HepG2 (cell line): ENCODE measurements at regions not wholly inside any gene's neighbourhood (a gene's known extent, or its start where the extent isn't known, plus 50 kb on each side); places are given as distances from the start of the nearest gene placed in this dataset.

Source experiments
- ATAC-seq: fragments of 200-7000 bp; cut with Tn5 transposase; 3 replicates; pipeline ENCODE4 v1.9.1; 2020; ENCODE audit warnings: mild to moderate bottlenecking, moderate library complexity
- BruUV-seq: library from RNA; stranded (reverse); fragments of 400-500 nt; replicated peaks from 2 replicates; lab custom pipeline; 2021; lab: Mats Ljungman, UMichigan
- CTCF ChIA-PET: fragments of 300-600 bp; formaldehyde crosslinking; extraction: SDS; loops from one replicate; lab custom pipeline; 2021; ENCODE audit warnings: low total read pairs, inconsistent platforms, low intra/inter-chr PET ratio; lab: Yijun Ruan, JAX
- POLR2A ChIA-PET: fragments of 350-600 bp; sonication (Branson Sonifier 250); formaldehyde crosslinking; loops from one replicate; lab custom pipeline; 2020; ENCODE audit warnings: antibody characterized with exemption, inconsistent platforms; lab: Yijun Ruan, JAX
- DNase-seq: peaks from one replicate; pipeline ENCODE4 v3.0.0-alpha.2; 2015; ENCODE audit warnings: low spot score
- FAIRE-seq: peaks from 3 replicates; lab custom pipeline; 2011; peaks lifted over from hg19 to GRCh38; lab: Jason Lieb, UNC
- H2AFZ ChIP-seq: one replicate; pipeline ENCODE4 v1.6.1; 2011; ENCODE audit warnings: low read length, inconsistent platforms
- H3K27ac ChIP-seq: fragments of 300-600 bp; 3 replicates; pipeline ENCODE4 v1.8.0; 2011; ENCODE audit warnings: mixed run types, mild to moderate bottlenecking, mixed read lengths, low read length, inconsistent platforms; ENCODE audit not compliant: insufficient read depth; ENCODE audit errors: extremely low read length
- H3K27me3 ChIP-seq, 2 experiments: fragments of 200-600 bp in 1 of 2; 2 replicates in 1 of 2; 3 replicates in 1 of 2; pipeline versions ENCODE4 v1.6.0 to v1.8.0; 2011; ENCODE audit warnings: low read length in 2 of 2, mild to moderate bottlenecking in 2 of 2, moderate library complexity in 2 of 2, inconsistent platforms in 1 of 2; ENCODE audit not compliant: insufficient read depth in 2 of 2, control insufficient read depth in 1 of 2
- H3K36me3 ChIP-seq, 2 experiments: fragments of 200-600 bp in 1 of 2; replicated peaks in 1 of 2; 2 replicates in 1 of 2; 3 replicates in 1 of 2; pipeline versions ENCODE4 v1.5.1 to v1.8.0; 2011; ENCODE audit warnings: low read length in 2 of 2, inconsistent platforms in 1 of 2; ENCODE audit not compliant: insufficient read depth in 2 of 2, control insufficient read depth in 1 of 2
- H3K4me1 ChIP-seq: 2 replicates; pipeline ENCODE4 v1.5.1; 2012; ENCODE audit warnings: low read length, inconsistent platforms; ENCODE audit not compliant: insufficient read depth
- H3K4me2 ChIP-seq: 2 replicates; pipeline ENCODE4 v1.6.0; 2011; ENCODE audit warnings: low read depth, low read length, inconsistent platforms
- H3K4me3 ChIP-seq, 3 experiments: fragments of 200-600 bp in 1 of 3; sonication (generic), shearing (Covaris generic) in 1 of 3; replicated peaks in 1 of 3; 2 replicates each; pipeline ENCODE4 v1.5.1; 2011 to 2016; ENCODE audit warnings: low read length in 3 of 3, inconsistent platforms in 2 of 3, low read depth in 2 of 3, mild to moderate bottlenecking in 2 of 3, control low read depth in 1 of 3, mixed read lengths in 1 of 3; ENCODE audit not compliant: insufficient read depth in 1 of 3
- H3K79me2 ChIP-seq: one replicate; pipeline ENCODE4 v1.6.1; 2011; ENCODE audit warnings: low read length, inconsistent platforms; ENCODE audit not compliant: insufficient read depth
- H3K9ac ChIP-seq: 2 replicates; pipeline ENCODE4 v1.6.0; 2011; ENCODE audit warnings: mild to moderate bottlenecking, low read depth, low read length, inconsistent platforms; ENCODE audit not compliant: insufficient read depth
- H3K9me3 ChIP-seq: 2 replicates; pipeline ENCODE4 v1.5.1; 2012; ENCODE audit warnings: mild to moderate bottlenecking, low read length
- H4K20me1 ChIP-seq: 2 replicates; pipeline ENCODE4 v1.6.0; 2011; ENCODE audit warnings: inconsistent platforms, mild to moderate bottlenecking, low read length, moderate library complexity; ENCODE audit not compliant: insufficient read depth
- AGO1 ChIP-seq: fragments of 200-400 bp; formaldehyde crosslinking; IDR thresholded peaks from 2 replicates; pipeline ENCODE4 v1.6.1; 2017; ENCODE audit warnings: mild to moderate bottlenecking, low read depth, low read length, moderate library complexity; ENCODE audit not compliant: poor library complexity, severe bottlenecking
- DRAP1 ChIP-seq: IDR thresholded peaks from 2 replicates; pipeline ENCODE4 v1.6.1; 2016; ENCODE audit warnings: missing genetic modification reagents, missing compliant biosample characterization
- IRF2 ChIP-seq: IDR thresholded peaks from 2 replicates; pipeline ENCODE4 v1.6.1; 2018; ENCODE audit warnings: missing genetic modification reagents, missing compliant biosample characterization
- JDP2 ChIP-seq: sonication (generic); formaldehyde crosslinking; IDR thresholded peaks from 2 replicates; pipeline ENCODE4 v1.8.1; 2022; ENCODE audit warnings: missing genetic modification reagents, borderline replicate concordance
- KDM5B ChIP-seq: sonication (generic); formaldehyde crosslinking; IDR thresholded peaks from 2 replicates; pipeline ENCODE4 v1.4.0; 2020; ENCODE audit warnings: missing genetic modification reagents, mild to moderate bottlenecking, borderline replicate concordance
- MTA1 ChIP-seq: sonication (generic); formaldehyde crosslinking; IDR thresholded peaks from 2 replicates; pipeline ENCODE4 v1.4.0; 2020; ENCODE audit warnings: missing genetic modification reagents, mild to moderate bottlenecking, borderline replicate concordance
- NFE2L2 ChIP-seq: fragments of 150-350 bp; IDR thresholded peaks from 2 replicates; pipeline ENCODE4 v1.6.1; 2014; ENCODE audit warnings: low read length
- NRL ChIP-seq: sonication (generic); formaldehyde crosslinking; IDR thresholded peaks from 2 replicates; pipeline ENCODE4 v1.5.0; 2020; ENCODE audit warnings: missing genetic modification reagents, mild to moderate bottlenecking, moderate library complexity, borderline replicate concordance
- SMAD9 ChIP-seq: sonication (generic); formaldehyde crosslinking; IDR thresholded peaks from 2 replicates; pipeline ENCODE4 v1.5.1; 2020; ENCODE audit warnings: mild to moderate bottlenecking, missing genetic modification reagents
- SRSF4 ChIP-seq: fragments of 200-400 bp; formaldehyde crosslinking; IDR thresholded peaks from one replicate; pipeline ENCODE4 v1.6.1; 2018; ENCODE audit warnings: mild to moderate bottlenecking, low read depth, low read length, moderate library complexity; ENCODE audit not compliant: poor library complexity, severe bottlenecking
- THYN1 ChIP-seq: sonication (generic); formaldehyde crosslinking; IDR thresholded peaks from 2 replicates; pipeline ENCODE4 v1.8.1; 2023; ENCODE audit warnings: low read depth, mild to moderate bottlenecking, moderate library complexity, missing genetic modification reagents, borderline replicate concordance
- YEATS4 ChIP-seq: sonication (generic); formaldehyde crosslinking; IDR thresholded peaks from 2 replicates; pipeline ENCODE4 v1.4.0; 2020; ENCODE audit warnings: missing genetic modification reagents, borderline replicate concordance
- ZBTB1 ChIP-seq: sonication (generic); formaldehyde crosslinking; IDR thresholded peaks from 2 replicates; pipeline ENCODE4 v1.4.0; 2020; ENCODE audit warnings: missing genetic modification reagents, borderline replicate concordance
- ZFP36 ChIP-seq: fragments of 150-350 bp; IDR thresholded peaks from 2 replicates; pipeline ENCODE4 v1.6.1; 2018; ENCODE audit warnings: borderline replicate concordance, low read length, low read depth; ENCODE audit not compliant: partially characterized antibody
- ZNF230 ChIP-seq: sonication (generic); formaldehyde crosslinking; IDR thresholded peaks from 2 replicates; pipeline ENCODE4 v1.4.0; 2020; ENCODE audit warnings: mild to moderate bottlenecking, missing genetic modification reagents
- ZNF713 ChIP-seq: sonication (generic); formaldehyde crosslinking; IDR thresholded peaks from 2 replicates; pipeline ENCODE4 v1.4.0; 2020; ENCODE audit warnings: mild to moderate bottlenecking, missing genetic modification reagents
- ZNF746 ChIP-seq: sonication (generic); formaldehyde crosslinking; IDR thresholded peaks from 2 replicates; pipeline ENCODE4 v1.8.0; 2022; ENCODE audit warnings: mild to moderate bottlenecking, missing genetic modification reagents
- ZNF816 ChIP-seq: sonication (generic); formaldehyde crosslinking; IDR thresholded peaks from 2 replicates; pipeline ENCODE4 v1.8.0; 2022; ENCODE audit warnings: missing genetic modification reagents, mild to moderate bottlenecking, borderline replicate concordance
- WGBS: methylation state at CpG from one replicate; pipeline ENCODE4 v1.1.6; 2017; ENCODE audit warnings: low lambda C conversion rate; 5-methylcytosine and 5-hydroxymethylcytosine counted together
- in situ Hi-C: cut with HindIII; loops from 2 replicates; pipeline ENCODE4 v1.10.0; 2017; ENCODE audit warnings: low pct_unique_long_range_greater_than_20kb; ENCODE audit not compliant: extremely low pct_ligation_motif_present
- intact Hi-C: fragments of 100-400 bp; cut with micrococcal nuclease; formaldehyde crosslinking; loops from one replicate; pipeline ENCODE4 v1.10.0; 2022; ENCODE audit not compliant: unreplicated experiment

- H3K27me3 ChIP-seq, result peaks cover 0 to 35% of the 10 kb centered on the region in 2 experiments; a peak in 3 of 5 replicates
- intact Hi-C loops (no loop called here), in situ Hi-C loops (no loop called here)
- H4K20me1 ChIP-seq, result no peaks in the 10 kb centered on the region
- no peaks in the 10 kb centered on the region for H3K4me1 ChIP-seq
- no peak overlapping the region for H3K4me3 ChIP-seq
- BruUV-seq, result no TSS peak
- no peak overlapping the region for H3K4me2 ChIP-seq
- ATAC-seq (no peak), FAIRE-seq (no peak), DNase-seq (no peak)
- WGBS, result 46% methylated on average over 7 of the region's 11 CpGs
- CTCF ChIA-PET, result no interaction called here
- no peak overlapping the region for H3K27ac ChIP-seq
- H3K9me3 ChIP-seq, result no peaks in the 10 kb centered on the region
- POLR2A ChIA-PET, result no interaction called here
- H2AFZ ChIP-seq, result no peak overlapping the region
- H3K79me2 ChIP-seq, result no peaks in the 10 kb centered on the region
- no peak overlapping the region for H3K9ac ChIP-seq
- TF ChIP-seq NRL (CRISPR knock-in tag) (no peak), AGO1 (no peak), ZFP36 (no peak), ZNF713 (CRISPR knock-in tag) (no peak), SRSF4 (no peak), DRAP1 (CRISPR knock-in tag) (no peak), ZNF746 (CRISPR knock-in tag) (no peak), ZNF816 (CRISPR knock-in tag) (no peak), YEATS4 (CRISPR knock-in tag) (no peak), JDP2 (no peak), IRF2 (no peak), THYN1 (CRISPR knock-in tag) (no peak), ZNF230 (CRISPR knock-in tag) (no peak), KDM5B (no peak), SMAD9 (CRISPR knock-in tag) (no peak), ZBTB1 (no peak), NFE2L2 (no peak), MTA1 (CRISPR knock-in tag) (no peak)
- no peaks in the 10 kb centered on the region for H3K36me3 ChIP-seq
These were observed 188.6 kb downstream of the RPS24 start for GRCh38 chr10:78222096-78222790.
